ENCODE measurements at regions not wholly inside any gene's neighbourhood (a gene's known extent, or its start where the extent isn't known, plus 50 kb on each side); places are given as distances from the start of the nearest gene placed in this dataset.

GRCh38 chr17:17423656-17424055, 53.1 kb upstream of the MED9 start:
- CTCF ChIA-PET: no interaction called here
- Histone ChIP-seq H3K27ac (ENCODE audit: low read length) (no peak overlapping the region), H3F3A (ENCODE audit: low read length, unreplicated experiment) (no peaks in the 10 kb centered on the region), H3K36me3 (ENCODE audit: low read depth, low read length) (no peaks in the 10 kb centered on the region), H3K79me2 (ENCODE audit: low read length) (no peaks in the 10 kb centered on the region), H3K4me1 (ENCODE audit: insufficient read depth, low read length) (no peaks in the 10 kb centered on the region), H3K4me3 (ENCODE audit: low read length) (no peak overlapping the region), H3K9me2 (replicated peaks; ENCODE audit: low read length) (no peaks in the 10 kb centered on the region), H3K9ac (ENCODE audit: low read length) (no peak overlapping the region), H4K20me1 (ENCODE audit: low read length) (no peaks in the 10 kb centered on the region), H3K9me3 (ENCODE audit: low read length) (peaks cover 6% of the 10 kb centered on the region; the same call in 1 of the 2 replicates), H2AFZ (ENCODE audit: low read length) (no peak overlapping the region), H3K27me3 (ENCODE audit: low read length) (no peaks in the 10 kb centered on the region), H3K4me2 (ENCODE audit: low read length) (no peak overlapping the region)
- intact Hi-C loops (cut with micrococcal nuclease): no loop called here
- no peak for ATAC-seq
- POLR2A ChIA-PET (ENCODE audit: unreplicated experiment): no interaction called here
- DNase-seq: no peak
- no peak for TF ChIP-seq EZH2 (IDR thresholded peaks at IDR 0.05; ENCODE audit: low read length, unreplicated experiment)
- TF ChIP-seq, protein P1, sequence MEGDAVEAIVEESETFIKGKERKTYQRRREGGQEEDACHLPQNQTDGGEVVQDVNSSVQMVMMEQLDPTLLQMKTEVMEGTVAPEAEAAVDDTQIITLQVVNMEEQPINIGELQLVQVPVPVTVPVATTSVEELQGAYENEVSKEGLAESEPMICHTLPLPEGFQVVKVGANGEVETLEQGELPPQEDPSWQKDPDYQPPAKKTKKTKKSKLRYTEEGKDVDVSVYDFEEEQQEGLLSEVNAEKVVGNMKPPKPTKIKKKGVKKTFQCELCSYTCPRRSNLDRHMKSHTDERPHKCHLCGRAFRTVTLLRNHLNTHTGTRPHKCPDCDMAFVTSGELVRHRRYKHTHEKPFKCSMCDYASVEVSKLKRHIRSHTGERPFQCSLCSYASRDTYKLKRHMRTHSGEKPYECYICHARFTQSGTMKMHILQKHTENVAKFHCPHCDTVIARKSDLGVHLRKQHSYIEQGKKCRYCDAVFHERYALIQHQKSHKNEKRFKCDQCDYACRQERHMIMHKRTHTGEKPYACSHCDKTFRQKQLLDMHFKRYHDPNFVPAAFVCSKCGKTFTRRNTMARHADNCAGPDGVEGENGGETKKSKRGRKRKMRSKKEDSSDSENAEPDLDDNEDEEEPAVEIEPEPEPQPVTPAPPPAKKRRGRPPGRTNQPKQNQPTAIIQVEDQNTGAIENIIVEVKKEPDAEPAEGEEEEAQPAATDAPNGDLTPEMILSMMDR (conservative IDR thresholded peaks at IDR 0.05; ENCODE audit: low read depth, low read length): no peak
- TF ChIP-seq EZH2phosphoT487 (IDR thresholded peaks at IDR 0.05; ENCODE audit: borderline replicate concordance, low read length): no peak
- BruUV-seq (replicated peaks): no TSS peak

DNA sequence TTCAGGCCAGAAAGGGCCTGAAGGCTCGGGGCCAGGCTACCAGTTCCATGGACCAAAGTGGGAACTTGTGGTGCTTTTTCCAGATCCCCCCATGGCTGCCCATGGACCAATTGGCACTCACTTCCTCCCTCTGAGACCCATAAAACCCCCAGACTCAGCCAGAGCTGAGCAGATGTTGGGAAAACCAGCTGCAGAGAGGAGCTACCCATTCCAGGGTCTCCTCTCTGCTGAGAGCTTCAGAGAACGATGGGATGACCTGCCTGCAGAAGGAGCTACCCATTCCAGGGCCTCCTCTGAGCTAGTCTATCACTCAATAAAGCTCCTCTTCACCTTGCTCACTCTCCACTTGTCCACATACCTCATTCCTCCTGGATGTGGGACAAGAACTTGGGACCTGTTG, 52.2 kb upstream of the MED9 start:
- POLR2A ChIA-PET (ENCODE audit: unreplicated experiment): no interaction called here
- DNase-seq (no peak), ATAC-seq (no peak)
- no TSS peak for BruUV-seq (replicated peaks)
- Histone ChIP-seq H3F3A (ENCODE audit: low read length, unreplicated experiment) (no peaks in the 10 kb centered on the region), H3K27ac (ENCODE audit: low read length) (no peak overlapping the region), H3K9ac (ENCODE audit: low read length) (no peak overlapping the region), H3K4me3 (ENCODE audit: low read length) (no peak overlapping the region), H3K4me1 (ENCODE audit: insufficient read depth, low read length) (no peaks in the 10 kb centered on the region), H3K9me3 (ENCODE audit: low read length) (peaks cover 6% of the 10 kb centered on the region; the same call in 1 of the 2 replicates), H3K27me3 (ENCODE audit: low read length) (no peaks in the 10 kb centered on the region), H3K9me2 (replicated peaks; ENCODE audit: low read length) (no peaks in the 10 kb centered on the region), H3K4me2 (ENCODE audit: low read length) (no peak overlapping the region), H2AFZ (ENCODE audit: low read length) (no peak overlapping the region), H4K20me1 (ENCODE audit: low read length) (no peaks in the 10 kb centered on the region), H3K79me2 (ENCODE audit: low read length) (no peaks in the 10 kb centered on the region), H3K36me3 (ENCODE audit: low read depth, low read length) (no peaks in the 10 kb centered on the region)
- TF ChIP-seq EZH2 (IDR thresholded peaks at IDR 0.05; ENCODE audit: low read length, unreplicated experiment) (no peak), EZH2phosphoT487 (IDR thresholded peaks at IDR 0.05; ENCODE audit: borderline replicate concordance, low read length) (no peak)
- TF ChIP-seq, protein P1 (conservative IDR thresholded peaks at IDR 0.05; ENCODE audit: low read depth, low read length): no peak
- intact Hi-C loops (cut with micrococcal nuclease): no loop called here
- CTCF ChIA-PET: no interaction called here

DNA sequence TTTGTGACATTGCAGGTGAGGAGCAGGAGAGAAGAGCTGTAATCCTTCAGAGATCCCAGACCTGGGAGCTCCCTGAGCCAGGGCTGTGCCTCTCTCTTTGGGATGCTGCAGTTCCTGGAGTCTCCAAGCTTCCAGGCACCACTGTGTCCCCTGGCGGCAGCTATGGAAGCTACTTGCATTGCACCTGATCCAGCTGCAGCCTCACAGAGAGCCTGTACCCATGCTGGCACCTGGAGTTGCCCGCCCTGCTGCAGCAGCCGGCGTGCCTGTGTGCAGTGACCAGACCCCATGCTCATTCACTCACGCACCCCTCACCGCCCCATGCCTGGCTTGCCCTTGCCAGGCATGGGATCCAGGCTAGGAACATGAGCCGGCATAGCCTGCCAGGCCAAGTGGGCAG, 51.8 kb upstream of the MED9 start:
- no peak overlapping the region for H3K4me2 ChIP-seq (ENCODE audit: low read length)
- no TSS peak for BruUV-seq (replicated peaks)
- ATAC-seq (no peak), DNase-seq (no peak)
- H3K36me3 ChIP-seq (ENCODE audit: low read depth, low read length): no peaks in the 10 kb centered on the region
- CTCF ChIA-PET: no interaction called here
- intact Hi-C loops (cut with micrococcal nuclease): no loop called here
- no peak overlapping the region for H3K27ac ChIP-seq (ENCODE audit: low read length)
- TF ChIP-seq, protein P1 (conservative IDR thresholded peaks at IDR 0.05; ENCODE audit: low read depth, low read length): no peak
- TF ChIP-seq EZH2 (IDR thresholded peaks at IDR 0.05; ENCODE audit: low read length, unreplicated experiment) (no peak), EZH2phosphoT487 (IDR thresholded peaks at IDR 0.05; ENCODE audit: borderline replicate concordance, low read length) (no peak)
- H3K27me3 ChIP-seq (ENCODE audit: low read length): no peaks in the 10 kb centered on the region
- H3K9ac ChIP-seq (ENCODE audit: low read length): no peak overlapping the region
- no peak overlapping the region for H2AFZ ChIP-seq (ENCODE audit: low read length)
- no peak overlapping the region for H3K4me3 ChIP-seq (ENCODE audit: low read length)
- no peaks in the 10 kb centered on the region for H4K20me1 ChIP-seq (ENCODE audit: low read length)
- POLR2A ChIA-PET (ENCODE audit: unreplicated experiment): no interaction called here
- peaks cover 6% of the 10 kb centered on the region; the same call in 1 of the 2 replicates for H3K9me3 ChIP-seq (ENCODE audit: low read length)
- no peaks in the 10 kb centered on the region for H3F3A ChIP-seq (ENCODE audit: low read length, unreplicated experiment)
- H3K9me2 ChIP-seq (replicated peaks; ENCODE audit: low read length): no peaks in the 10 kb centered on the region
- no peaks in the 10 kb centered on the region for H3K4me1 ChIP-seq (ENCODE audit: insufficient read depth, low read length)
- H3K79me2 ChIP-seq (ENCODE audit: low read length): no peaks in the 10 kb centered on the region
